Lung (tissue), 11 donors: ENCODE measurements at regions not wholly inside any gene's neighbourhood (a gene's known extent, or its start where the extent isn't known, plus 50 kb on each side); places are given as distances from the start of the nearest gene placed in this dataset.
A peak's percentile ranks its signal among the peaks of the same experiment; 100 is the strongest.

Experiments used
- ATAC-seq: fragments of 200-7000 bp; cut with Tn5 transposase; one replicate; pipeline ENCODE4 v1.9.1; 2020; ENCODE audit warnings: moderate number of reproducible peaks; ENCODE audit not compliant: insufficient read depth, low FRiP score
- DNase-seq, 3 donors: peaks; one replicate each; pipeline ENCODE4 v3.0.0-alpha.2; 2013 to 2017
- H3K27ac ChIP-seq, 2 donors: one replicate each; pipeline ENCODE4 v1.5.1; 2013; ENCODE audit warnings: mild to moderate bottlenecking in 2 of 2, moderate library complexity in 2 of 2, control low read depth in 1 of 2, inconsistent platforms in 1 of 2, low read depth in 1 of 2, low read length in 1 of 2
- H3K27me3 ChIP-seq, 3 donors: one replicate each; pipeline ENCODE4 v1.5.1; 2013; ENCODE audit warnings: low read length in 2 of 3; ENCODE audit not compliant: control insufficient read depth in 3 of 3, insufficient read depth in 3 of 3
- H3K36me3 ChIP-seq, 4 donors: one replicate each; pipeline ENCODE4 v1.5.1; 2013; ENCODE audit warnings: low read length in 4 of 4, mild to moderate bottlenecking in 1 of 4, moderate library complexity in 1 of 4; ENCODE audit not compliant: control insufficient read depth in 4 of 4, insufficient read depth in 4 of 4
- H3K4me1 ChIP-seq, 5 donors: one replicate each; pipeline ENCODE4 v1.5.1; 2013; ENCODE audit warnings: low read length in 5 of 5, mild to moderate bottlenecking in 2 of 5, moderate library complexity in 1 of 5; ENCODE audit not compliant: control insufficient read depth in 5 of 5, insufficient read depth in 5 of 5
- H3K4me3 ChIP-seq: one replicate; pipeline ENCODE4 v1.5.1; 2013; ENCODE audit warnings: mild to moderate bottlenecking, control low read depth, moderate library complexity
- H3K9ac ChIP-seq, 2 donors: one replicate each; pipeline ENCODE4 v1.5.1; 2013; ENCODE audit warnings: low read length in 2 of 2, control low read depth in 1 of 2; ENCODE audit not compliant: insufficient read depth in 1 of 2
- H3K9me3 ChIP-seq, 4 donors: one replicate each; pipeline ENCODE4 v1.5.1; 2013; ENCODE audit warnings: low read length in 3 of 4, mild to moderate bottlenecking in 1 of 4, moderate library complexity in 1 of 4; ENCODE audit not compliant: control insufficient read depth in 4 of 4, insufficient read depth in 3 of 4
- CTCF ChIP-seq: IDR thresholded peaks from 2 replicates; pipeline ENCODE4 v1.5.1; 2012; ENCODE audit warnings: mild to moderate bottlenecking; ENCODE audit errors: control extremely low read depth, extremely low read depth
- whole genome bisulfite sequencing, 2 donors: extraction: QIAGEN DNeasy Blood & Tissue Kit; methylation state at CpG; one replicate each; pipeline ENCODE4 v1.1.7; 2013; 5-methylcytosine and 5-hydroxymethylcytosine counted together
- donor health status: control.
- donor health status: control.
- donor health status: Bipolar disorder and iron deficiency.
- donor health status: healthy.
- donor health status: DM: yes; HTN: yes; CAD: no.

DNA sequence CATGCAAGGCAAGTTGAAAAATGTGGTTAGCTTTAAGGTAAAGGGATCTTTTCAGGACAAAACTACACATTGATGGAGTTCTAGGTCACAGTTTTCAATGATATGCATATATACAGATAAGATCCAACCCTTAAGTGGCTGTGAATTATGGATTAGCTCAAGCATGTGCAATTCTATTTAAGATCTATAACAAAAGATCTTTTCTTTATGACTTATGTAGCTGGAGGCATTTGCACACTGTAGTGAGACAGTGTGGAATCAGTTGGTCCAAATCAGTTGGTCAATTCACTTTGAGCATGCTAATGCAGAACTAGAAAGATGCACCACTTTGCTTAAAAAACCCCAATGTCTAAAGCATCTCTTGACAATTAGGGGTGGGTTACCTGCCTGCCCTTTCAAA lies 417.1 kb upstream of the ZEB2 start:
- no peak for DNase-seq
- ATAC-seq: no peak
- peak overlapping the region in 1 of 2 donors; percentile 70 for H3K27ac ChIP-seq
- H3K4me3 ChIP-seq: no peak overlapping the region
- H3K27me3 ChIP-seq: no peaks in the 10 kb centered on the region
- no peaks in the 10 kb centered on the region for H3K36me3 ChIP-seq
- TF ChIP-seq CTCF: no peak
- no peak overlapping the region for H3K9ac ChIP-seq
- H3K9me3 ChIP-seq: no peaks in the 10 kb centered on the region
- peaks cover 0 to 32% (median 15%) of the 10 kb centered on the region in 5 donors for H3K4me1 ChIP-seq

DNA sequence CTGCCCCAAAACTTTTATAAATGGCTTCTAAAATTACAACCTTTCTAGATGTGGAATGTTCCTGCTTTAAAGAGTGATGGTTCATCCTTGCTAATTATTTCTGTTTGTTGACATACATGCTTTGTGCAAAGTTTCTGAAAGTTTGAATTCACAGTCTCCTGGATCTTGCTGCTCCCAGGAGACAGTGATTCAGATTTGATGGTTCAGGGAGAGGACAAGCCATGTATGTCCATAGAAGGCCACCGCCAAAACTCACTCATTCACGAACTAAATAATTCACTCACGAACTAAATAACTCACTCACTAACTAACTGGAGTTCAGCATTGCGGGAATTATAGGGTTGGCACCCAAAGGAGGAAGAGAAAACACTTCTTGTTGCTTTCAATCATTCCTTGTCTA lies 416.5 kb upstream of the ZEB2 start:
- no peak for DNase-seq
- TF ChIP-seq CTCF: no peak
- peak overlapping the region in 1 of 2 donors; percentile 33 for H3K27ac ChIP-seq
- 88 to 91% methylated on average over 4 of the region's 4 CpGs for WGBS, 2 donors
- no peaks in the 10 kb centered on the region for H3K9me3 ChIP-seq
- no peaks in the 10 kb centered on the region for H3K27me3 ChIP-seq
- ATAC-seq: no peak
- H3K36me3 ChIP-seq: no peaks in the 10 kb centered on the region
- peaks cover 0 to 32% (median 15%) of the 10 kb centered on the region in 5 donors for H3K4me1 ChIP-seq
- H3K4me3 ChIP-seq: no peak overlapping the region
- H3K9ac ChIP-seq: no peak overlapping the region

DNA sequence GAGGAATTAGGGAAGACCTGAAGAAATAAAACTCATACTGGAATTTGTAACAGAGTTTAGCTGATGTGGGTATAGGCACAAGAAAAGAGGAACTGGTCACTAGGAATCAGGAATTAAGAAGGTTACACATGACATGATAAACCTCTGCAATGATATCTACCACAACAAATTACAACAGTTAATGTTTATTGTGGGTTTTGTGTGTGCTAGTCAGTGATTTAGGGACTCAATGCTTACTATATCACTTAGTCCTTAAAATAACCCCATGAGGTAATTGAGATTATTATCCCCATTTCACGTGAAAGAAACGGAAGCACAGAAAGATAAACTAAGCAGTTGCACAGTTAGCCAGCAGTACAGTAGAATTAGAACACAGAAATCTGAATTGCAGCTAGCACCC lies 415.8 kb upstream of the ZEB2 start:
- Histone ChIP-seq H3K36me3 (no peaks in the 10 kb centered on the region), H3K9ac (no peak overlapping the region), H3K4me1 (peaks cover 0 to 32% (median 15%) of the 10 kb centered on the region in 5 donors), H3K27me3 (no peaks in the 10 kb centered on the region), H3K4me3 (no peak overlapping the region), H3K27ac (peak overlapping the region in 1 of 2 donors; percentile 21), H3K9me3 (no peaks in the 10 kb centered on the region)
- DNase-seq (no peak), ATAC-seq (peak; percentile 36)
- TF ChIP-seq CTCF: no peak
- WGBS, 2 donors: 62 to 75% methylated on average over 2 of the region's 2 CpGs

GRCh38 chr2:144935191-144935590 lies 415.3 kb upstream of the ZEB2 start:
- Histone ChIP-seq H3K9ac (no peak overlapping the region), H3K4me1 (peaks cover 0 to 32% (median 15%) of the 10 kb centered on the region in 5 donors), H3K9me3 (no peaks in the 10 kb centered on the region), H3K36me3 (no peaks in the 10 kb centered on the region), H3K4me3 (no peak overlapping the region), H3K27me3 (no peaks in the 10 kb centered on the region), H3K27ac (no peak overlapping the region)
- no peak for TF ChIP-seq CTCF
- DNase-seq: no peak
- ATAC-seq: no peak
- 96 to 97% methylated on average over 5 of the region's 5 CpGs for WGBS, 2 donors
